HL-60 (cell line): ENCODE measurements at regions not wholly inside any gene's neighbourhood (a gene's known extent, or its start where the extent isn't known, plus 50 kb on each side); places are given as distances from the start of the nearest gene placed in this dataset.

Source experiments
- CTCF ChIP-seq: IDR thresholded peaks from one replicate; pipeline ENCODE4 v1.5.1; 2011; ENCODE audit warnings: low read length, control low read depth, inconsistent platforms; ENCODE audit not compliant: insufficient read depth
- POLR2AphosphoS5 ChIP-seq: IDR thresholded peaks from 2 replicates; pipeline ENCODE4 v1.6.1; 2012; ENCODE audit warnings: low read depth

DNA sequence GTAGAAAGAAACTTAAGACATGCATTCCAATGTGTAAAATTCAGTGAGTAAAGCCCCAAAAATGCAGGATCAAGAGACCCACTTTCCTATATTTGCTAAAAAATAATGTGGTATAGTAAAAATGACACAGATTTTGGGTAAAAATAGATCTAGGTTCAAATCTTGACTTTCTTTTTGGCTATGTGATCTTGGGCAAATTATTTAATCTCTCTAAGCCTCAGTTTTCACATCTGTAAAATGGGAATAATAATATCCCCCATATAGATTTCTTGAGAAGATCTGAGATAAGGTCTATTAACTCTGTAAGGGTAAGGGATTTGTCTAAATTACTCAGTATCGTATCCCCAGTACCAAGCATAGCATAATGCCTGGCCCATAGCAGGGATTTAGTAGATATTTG lies 172.3 kb downstream of the CARTPT start:
- no peak for TF ChIP-seq CTCF
- no peak for TF ChIP-seq POLR2AphosphoS5
